GM12864 (cell line): ENCODE measurements at regions not wholly inside any gene's neighbourhood (a gene's known extent, or its start where the extent isn't known, plus 50 kb on each side); places are given as distances from the start of the nearest gene placed in this dataset.
A peak's percentile ranks its signal among the peaks of the same experiment; 100 is the strongest.

Experiments
- DNase-seq: peaks from one replicate; pipeline ENCODE4 v3.0.0-alpha.2; 2011; ENCODE audit warnings: low read depth
- H3K4me3 ChIP-seq: 2 replicates; pipeline ENCODE4 v1.5.1; 2011; ENCODE audit warnings: mild to moderate bottlenecking, low read depth, low read length, control low read depth
- CTCF ChIP-seq: IDR thresholded peaks from 2 replicates; pipeline ENCODE4 v1.5.1; 2011; ENCODE audit warnings: low read depth, mild to moderate bottlenecking, moderate library complexity, low read length, control low read depth, inconsistent platforms; ENCODE audit errors: missing control alignments

- no peak for TF ChIP-seq CTCF
- H3K4me3 ChIP-seq, result no peak overlapping the region
- no peak for DNase-seq
Measured at GRCh38 chrX:84715315-84715714, 213.1 kb upstream of the HDX start.

- no peak for DNase-seq
- no peak for TF ChIP-seq CTCF
Measured at GRCh38 chrX:84717343-84717742, 215.1 kb upstream of the HDX start.

GRCh38 chrX:84721416-84721815 lies 219.2 kb upstream of the HDX start:
- no peak for DNase-seq

More at GRCh38 chrX:84717343-84717742, 215.1 kb upstream of the HDX start:
- no peak overlapping the region for H3K4me3 ChIP-seq

GRCh38 chrX:84724576-84724975 lies 222.3 kb upstream of the HDX start:
- H3K4me3 ChIP-seq, result no peak overlapping the region
- no peak for DNase-seq
- TF ChIP-seq CTCF, result no peak

More at GRCh38 chrX:84721416-84721815, 219.2 kb upstream of the HDX start:
- TF ChIP-seq CTCF, result no peak
- no peak overlapping the region for H3K4me3 ChIP-seq

- no peak for DNase-seq
- no peak overlapping the region for H3K4me3 ChIP-seq
- no peak for TF ChIP-seq CTCF
Measured at GRCh38 chrX:84729408-84729807, 227.2 kb upstream of the HDX start.

GRCh38 chrX:84729809-84730208 lies 227.6 kb upstream of the HDX start:
- DNase-seq, result peak; percentile 5
- peak; percentile 70 for TF ChIP-seq CTCF
- no peak overlapping the region for H3K4me3 ChIP-seq

GRCh38 chrX:84735025-84735424 lies 232.8 kb upstream of the HDX start:
- TF ChIP-seq CTCF, result no peak
- no peak for DNase-seq
- no peak overlapping the region for H3K4me3 ChIP-seq
